SK-N-SH (cell line): ENCODE measurements at regions not wholly inside any gene's neighbourhood (a gene's known extent, or its start where the extent isn't known, plus 50 kb on each side); places are given as distances from the start of the nearest gene placed in this dataset.

ENCODE experiments used
- CTCF ChIA-PET: fragments of 300-600, 350-600 bp; formaldehyde crosslinking; extraction: SDS; loops from one replicate; lab custom pipeline; 2021; lab: Yijun Ruan, JAX
- POLR2A ChIA-PET: fragments of 350-600 bp; sonication (Branson Sonifier 250); formaldehyde crosslinking; extraction: SDS; loops from one replicate; lab custom pipeline; 2020; ENCODE audit warnings: antibody characterized with exemption, inconsistent platforms; lab: Yijun Ruan, JAX
- DNase-seq: peaks from one replicate; pipeline ENCODE4 v3.0.0; 2012
- H2AFZ ChIP-seq: fragments of 200-600 bp; sonication (generic); 2 replicates; pipeline ENCODE4 v1.8.1; 2016; ENCODE audit warnings: antibody characterized with exemption, mild to moderate bottlenecking, low read depth
- H3F3A ChIP-seq: fragments of 200-600 bp; sonication (generic); replicated peaks from 2 replicates; pipeline ENCODE3; 2016; ENCODE audit warnings: antibody characterized with exemption, mild to moderate bottlenecking; ENCODE audit not compliant: insufficient read depth
- H3K27ac ChIP-seq, 2 experiments: fragments of 200-500 bp in 1 of 2; fragments of 200-600 bp in 1 of 2; sonication (Bioruptor generic) in 1 of 2; sonication (generic), shearing (Covaris generic) in 1 of 2; 2 replicates each; pipeline versions ENCODE4 v1.5.1 to v1.6.1; 2014 to 2016; ENCODE audit warnings: low read depth in 2 of 2, inconsistent platforms in 1 of 2, low read length in 1 of 2, mild to moderate bottlenecking in 1 of 2, mixed read lengths in 1 of 2
- H3K27me3 ChIP-seq: fragments of 200-600 bp; sonication (generic), shearing (Covaris generic); 2 replicates; pipeline ENCODE4 v1.6.1; 2016; ENCODE audit warnings: mixed run types; ENCODE audit not compliant: insufficient read depth
- H3K36me3 ChIP-seq, 2 experiments: fragments of 200-500 bp in 1 of 2; fragments of 200-600 bp in 1 of 2; sonication (Bioruptor generic) in 1 of 2; sonication (generic) in 1 of 2; replicated peaks in 1 of 2; 2 replicates each; pipeline versions ENCODE3 to v1.5.1; 2014 to 2016; ENCODE audit warnings: low read length in 1 of 2, mild to moderate bottlenecking in 1 of 2; ENCODE audit not compliant: insufficient read depth in 2 of 2, control insufficient read depth in 1 of 2
- H3K4me1 ChIP-seq, 2 experiments: fragments of 200-500 bp in 1 of 2; fragments of 200-600 bp in 1 of 2; sonication (Bioruptor generic) in 1 of 2; sonication (generic), shearing (Covaris generic) in 1 of 2; 2 replicates each; pipeline versions ENCODE4 v1.5.1 to v1.6.1; 2014 to 2016; ENCODE audit warnings: low read depth in 1 of 2, low read length in 1 of 2, mixed run types in 1 of 2; ENCODE audit not compliant: insufficient read depth in 2 of 2, control insufficient read depth in 1 of 2
- H3K4me2 ChIP-seq: fragments of 200-600 bp; sonication (generic), shearing (Covaris generic); 2 replicates; pipeline ENCODE4 v1.6.1; 2017; ENCODE audit warnings: mixed run types
- H3K4me3 ChIP-seq, 2 experiments: fragments of 200-500 bp in 1 of 2; fragments of 200-600 bp in 1 of 2; sonication (Bioruptor generic) in 1 of 2; sonication (generic), shearing (Covaris generic) in 1 of 2; 2 replicates each; pipeline versions ENCODE4 v1.5.1 to v1.8.1; 2014 to 2016; ENCODE audit warnings: low read depth in 2 of 2, inconsistent platforms in 1 of 2, low read length in 1 of 2, mild to moderate bottlenecking in 1 of 2, mixed read lengths in 1 of 2, moderate library complexity in 1 of 2
- H3K79me2 ChIP-seq: fragments of 200-600 bp; sonication (generic); 2 replicates; pipeline ENCODE4 v1.8.1; 2017; ENCODE audit warnings: mild to moderate bottlenecking; ENCODE audit not compliant: insufficient read depth
- H3K9ac ChIP-seq: fragments of 200-600 bp; sonication (generic); 2 replicates; pipeline ENCODE4 v1.6.1; 2017; ENCODE audit warnings: mixed run types
- H3K9me2 ChIP-seq: fragments of 200-600 bp; sonication (generic); 2 replicates; pipeline ENCODE4 v1.6.1; 2017; ENCODE audit warnings: mixed run types
- H3K9me3 ChIP-seq: fragments of 200-600 bp; sonication (generic); 2 replicates; pipeline ENCODE4 v1.6.1; 2017; ENCODE audit warnings: mixed run types, mild to moderate bottlenecking, moderate library complexity
- H4K20me1 ChIP-seq: fragments of 200-600 bp; sonication (generic); 2 replicates; pipeline ENCODE4 v1.6.1; 2017; ENCODE audit warnings: mild to moderate bottlenecking, mixed run types; ENCODE audit not compliant: insufficient read depth
- ELF1 ChIP-seq: IDR thresholded peaks from 2 replicates; pipeline ENCODE4 v1.4.0; 2012
- EP300 ChIP-seq, 2 experiments: IDR thresholded peaks; 2 replicates each; pipeline versions ENCODE4 v1.4.0 to v1.6.1; 2012; ENCODE audit warnings: borderline replicate concordance in 1 of 2, low read depth in 1 of 2, low read length in 1 of 2
- EZH2phosphoT487 ChIP-seq: fragments of 200-600 bp; sonication (generic); IDR thresholded peaks from 2 replicates; pipeline ENCODE4 v1.6.1; 2017; ENCODE audit warnings: low read depth, mixed run types, mild to moderate bottlenecking, antibody characterized with exemption, moderate library complexity, borderline replicate concordance
- FOSL2 ChIP-seq: IDR thresholded peaks from 2 replicates; pipeline ENCODE4 v1.4.0; 2012; ENCODE audit warnings: low read depth, mild to moderate bottlenecking, moderate library complexity, borderline replicate concordance
- FOXJ3 ChIP-seq: sonication (generic); formaldehyde crosslinking; IDR thresholded peaks from 2 replicates; pipeline ENCODE4 v1.5.1; 2020; ENCODE audit warnings: mild to moderate bottlenecking, missing genetic modification reagents
- FOXM1 ChIP-seq: IDR thresholded peaks from 2 replicates; pipeline ENCODE4 v1.4.0; 2012; ENCODE audit warnings: low read depth, mild to moderate bottlenecking
- GABPA ChIP-seq: IDR thresholded peaks from 2 replicates; pipeline ENCODE4 v1.4.0; 2012; ENCODE audit warnings: low read depth, mild to moderate bottlenecking
- GATA2 ChIP-seq: sonication (generic); formaldehyde crosslinking; IDR thresholded peaks from 2 replicates; pipeline ENCODE4 v1.5.0; 2020; ENCODE audit warnings: mild to moderate bottlenecking, missing genetic modification reagents
- JUND ChIP-seq: IDR thresholded peaks from 2 replicates; pipeline ENCODE4 v1.4.0; 2012
- MEF2A ChIP-seq: IDR thresholded peaks from 2 replicates; pipeline ENCODE4 v1.4.0; 2012; ENCODE audit warnings: low read depth, borderline replicate concordance
- MXI1 ChIP-seq: IDR thresholded peaks from 2 replicates; pipeline ENCODE4 v1.6.1; 2012; ENCODE audit warnings: mild to moderate bottlenecking, low read depth, low read length, improper control_type of control experiment
- RCOR1 ChIP-seq: fragments of 150-350 bp; IDR thresholded peaks from 2 replicates; pipeline ENCODE4 v1.6.1; 2017; ENCODE audit warnings: antibody characterized with exemption, low read length
- SMC3 ChIP-seq: IDR thresholded peaks from 2 replicates; pipeline ENCODE4 v1.6.1; 2012; ENCODE audit warnings: low read depth, low read length, improper control_type of control experiment
- TCF12 ChIP-seq: IDR thresholded peaks from 2 replicates; pipeline ENCODE4 v1.4.0; 2012
- USF1 ChIP-seq: IDR thresholded peaks from 2 replicates; pipeline ENCODE4 v1.4.0; 2012; ENCODE audit warnings: low read depth, borderline replicate concordance
- WGBS: methylation state at CpG from one replicate; pipeline ENCODE4 v1.1.6; 2017; ENCODE audit warnings: low lambda C conversion rate; 5-methylcytosine and 5-hydroxymethylcytosine counted together
- TF ChIP-seq, protein P1 (sequence below): IDR thresholded peaks from 2 replicates; pipeline ENCODE4; 2012
- TF ChIP-seq, protein P2 (sequence below): fragments of 150-350 bp; IDR thresholded peaks from 2 replicates; pipeline ENCODE4 v1.6.1; 2016; ENCODE audit warnings: mild to moderate bottlenecking, low read depth, low read length

- peak; percentile 26 for DNase-seq
- Histone ChIP-seq H3K4me2 (no peak overlapping the region), H3K27me3 (no peaks in the 10 kb centered on the region), H2AFZ (no peak overlapping the region), H3K79me2 (no peaks in the 10 kb centered on the region), H3K9me3 (no peaks in the 10 kb centered on the region), H3K36me3 (no peaks in the 10 kb centered on the region), H3K9ac (no peak overlapping the region), H4K20me1 (no peaks in the 10 kb centered on the region), H3K4me1 (peaks cover 0 to 7% of the 10 kb centered on the region in 2 experiments; a peak in 1 of 4 replicates), H3K4me3 (no peak overlapping the region), H3K27ac (no peak overlapping the region), H3K9me2 (no peaks in the 10 kb centered on the region), H3F3A (no peaks in the 10 kb centered on the region)
- WGBS = 53% methylated on average over 1 of the region's 1 CpG
- ChIA-PET POLR2A (interaction anchor here (0.6 kb wide), 1 partner anchor 1889 kb away, joined by 4 read pairs; no protein-coding TSS in a partner anchor), CTCF (interaction anchor here (0.6 to 1.1 kb wide), 3 partner anchors 9 to 1840 kb away, joined by 3 to 4 read pairs (median 3); no protein-coding TSS in a partner anchor)
- TF ChIP-seq GATA2 (CRISPR knock-in tag) = 0 out of 2 replicates have a peak, but pooled peaks have one; percentile 13
- no peak for TF ChIP-seq TCF12
These were observed 1093.6 kb upstream of the AUTS2 start for GRCh38 chr7:68504716-68505115.

- no peak for DNase-seq
- CTCF ChIA-PET = interaction anchor here (0.8 to 1.3 kb wide), 2 partner anchors 11 to 1841 kb away, joined by 3 read pairs; no protein-coding TSS in a partner anchor
These were observed 1092.6 kb upstream of the AUTS2 start for GRCh38 chr7:68505721-68506120.

More at GRCh38 chr7:68505721-68506120, 1092.6 kb upstream of the AUTS2 start:
- no peaks in the 10 kb centered on the region for H3K36me3 ChIP-seq
- no peaks in the 10 kb centered on the region for H4K20me1 ChIP-seq
- no peaks in the 10 kb centered on the region for H3K79me2 ChIP-seq
- no peak overlapping the region for H2AFZ ChIP-seq
- no peak overlapping the region for H3K27ac ChIP-seq
- TF ChIP-seq SMC3 = no peak
- TF ChIP-seq GABPA = no peak
- TF ChIP-seq EP300 (IDR thresholded peaks at IDR 0.05; ENCODE audit: borderline replicate concordance in 1 of 2, low read depth in 1 of 2, low read length in 1 of 2) = no peak
- no peak for TF ChIP-seq MXI1
- no peak for TF ChIP-seq FOXJ3 (CRISPR knock-in tag)
- no peak for TF ChIP-seq USF1
- no peak for TF ChIP-seq EZH2phosphoT487
- no peak for TF ChIP-seq MEF2A
- no peak for TF ChIP-seq GATA2 (CRISPR knock-in tag)
- TF ChIP-seq JUND = no peak
- TF ChIP-seq FOXM1 = no peak
- TF ChIP-seq, protein P1, sequence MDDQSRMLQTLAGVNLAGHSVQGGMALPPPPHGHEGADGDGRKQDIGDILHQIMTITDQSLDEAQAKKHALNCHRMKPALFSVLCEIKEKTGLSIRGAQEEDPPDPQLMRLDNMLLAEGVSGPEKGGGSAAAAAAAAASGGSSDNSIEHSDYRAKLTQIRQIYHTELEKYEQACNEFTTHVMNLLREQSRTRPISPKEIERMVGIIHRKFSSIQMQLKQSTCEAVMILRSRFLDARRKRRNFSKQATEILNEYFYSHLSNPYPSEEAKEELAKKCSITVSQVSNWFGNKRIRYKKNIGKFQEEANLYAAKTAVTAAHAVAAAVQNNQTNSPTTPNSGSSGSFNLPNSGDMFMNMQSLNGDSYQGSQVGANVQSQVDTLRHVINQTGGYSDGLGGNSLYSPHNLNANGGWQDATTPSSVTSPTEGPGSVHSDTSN = no peak
- TF ChIP-seq FOSL2 = no peak
- TF ChIP-seq, protein P2, sequence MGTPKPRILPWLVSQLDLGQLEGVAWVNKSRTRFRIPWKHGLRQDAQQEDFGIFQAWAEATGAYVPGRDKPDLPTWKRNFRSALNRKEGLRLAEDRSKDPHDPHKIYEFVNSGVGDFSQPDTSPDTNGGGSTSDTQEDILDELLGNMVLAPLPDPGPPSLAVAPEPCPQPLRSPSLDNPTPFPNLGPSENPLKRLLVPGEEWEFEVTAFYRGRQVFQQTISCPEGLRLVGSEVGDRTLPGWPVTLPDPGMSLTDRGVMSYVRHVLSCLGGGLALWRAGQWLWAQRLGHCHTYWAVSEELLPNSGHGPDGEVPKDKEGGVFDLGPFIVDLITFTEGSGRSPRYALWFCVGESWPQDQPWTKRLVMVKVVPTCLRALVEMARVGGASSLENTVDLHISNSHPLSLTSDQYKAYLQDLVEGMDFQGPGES = no peak
- TF ChIP-seq TCF12 = no peak
- no peak for TF ChIP-seq RCOR1
- TF ChIP-seq ELF1 = no peak
- H3K4me2 ChIP-seq = no peak overlapping the region
- H3K27me3 ChIP-seq = no peaks in the 10 kb centered on the region
- H3K9ac ChIP-seq = no peak overlapping the region
- no peak overlapping the region for H3K4me3 ChIP-seq
- no peaks in the 10 kb centered on the region for H3K9me2 ChIP-seq
- POLR2A ChIA-PET = no interaction called here
- no peaks in the 10 kb centered on the region for H3F3A ChIP-seq
- peaks cover 0 to 7% of the 10 kb centered on the region in 2 experiments; a peak in 1 of 4 replicates for H3K4me1 ChIP-seq
- 56% methylated on average over 4 of the region's 4 CpGs for WGBS
- H3K9me3 ChIP-seq = no peaks in the 10 kb centered on the region
